ENCODE measurements at regions not wholly inside any gene's neighbourhood (a gene's known extent, or its start where the extent isn't known, plus 50 kb on each side); places are given as distances from the start of the nearest gene placed in this dataset.

- DNase-seq (ENCODE audit: low read depth), result no peak
- no peaks in the 10 kb centered on the region for H3K27me3 ChIP-seq (ENCODE audit: control insufficient read depth, insufficient read depth, low read length)
- POLR2A ChIA-PET, result no interaction called here
- no peak overlapping the region for H3K4me3 ChIP-seq (ENCODE audit: low read depth, low read length)
- TF ChIP-seq CTCF (IDR thresholded peaks at IDR 0.05; ENCODE audit: insufficient read depth, low read depth, low read length), result no peak
- CTCF ChIA-PET, result no interaction called here
- H3K36me3 ChIP-seq (ENCODE audit: control insufficient read depth, insufficient read depth, low read length), result no peaks in the 10 kb centered on the region
These were observed 1100.3 kb downstream of the BCL11B start for GRCh38 chr14:98171654-98172053.

- ChIA-PET CTCF (no interaction called here), POLR2A (no interaction called here)
- no peak overlapping the region for H3K4me3 ChIP-seq (ENCODE audit: low read depth, low read length)
- H3K36me3 ChIP-seq (ENCODE audit: control insufficient read depth, insufficient read depth, low read length), result no peaks in the 10 kb centered on the region
- no peak for DNase-seq (ENCODE audit: low read depth)
- no peak for TF ChIP-seq CTCF (IDR thresholded peaks at IDR 0.05; ENCODE audit: insufficient read depth, low read depth, low read length)
- H3K27me3 ChIP-seq (ENCODE audit: control insufficient read depth, insufficient read depth, low read length), result no peaks in the 10 kb centered on the region
These were observed 1099.7 kb downstream of the BCL11B start for GRCh38 chr14:98172243-98172778.

GRCh38 chr14:98173305-98173704 is 1098.7 kb downstream of the BCL11B start:
- no peaks in the 10 kb centered on the region for H3K36me3 ChIP-seq (ENCODE audit: control insufficient read depth, insufficient read depth, low read length)
- no peak for TF ChIP-seq CTCF (IDR thresholded peaks at IDR 0.05; ENCODE audit: insufficient read depth, low read depth, low read length)
- H3K4me3 ChIP-seq (ENCODE audit: low read depth, low read length), result no peak overlapping the region
- ChIA-PET POLR2A (no interaction called here), CTCF (interaction anchor here (0.6 kb wide), 1 partner anchor 1096 kb away, joined by 3 read pairs; no protein-coding TSS in a partner anchor)
- H3K27me3 ChIP-seq (ENCODE audit: control insufficient read depth, insufficient read depth, low read length), result no peaks in the 10 kb centered on the region
- DNase-seq (ENCODE audit: low read depth), result no peak

GRCh38 chr14:98174041-98174440 is 1098.0 kb downstream of the BCL11B start:
- H3K27me3 ChIP-seq (ENCODE audit: control insufficient read depth, insufficient read depth, low read length), result no peaks in the 10 kb centered on the region
- no peak for TF ChIP-seq CTCF (IDR thresholded peaks at IDR 0.05; ENCODE audit: insufficient read depth, low read depth, low read length)
- POLR2A ChIA-PET, result no interaction called here
- H3K4me3 ChIP-seq (ENCODE audit: low read depth, low read length), result no peak overlapping the region
- H3K36me3 ChIP-seq (ENCODE audit: control insufficient read depth, insufficient read depth, low read length), result no peaks in the 10 kb centered on the region
- CTCF ChIA-PET, result interaction anchor here (0.6 kb wide), 1 partner anchor 1095 kb away, joined by 3 read pairs; no protein-coding TSS in a partner anchor
- DNase-seq (ENCODE audit: low read depth), result no peak

GRCh38 chr14:98175436-98175835 is 1096.6 kb downstream of the BCL11B start:
- no peaks in the 10 kb centered on the region for H3K36me3 ChIP-seq (ENCODE audit: control insufficient read depth, insufficient read depth, low read length)
- ChIA-PET CTCF (no interaction called here), POLR2A (no interaction called here)
- TF ChIP-seq CTCF (IDR thresholded peaks at IDR 0.05; ENCODE audit: insufficient read depth, low read depth, low read length), result no peak
- no peaks in the 10 kb centered on the region for H3K27me3 ChIP-seq (ENCODE audit: control insufficient read depth, insufficient read depth, low read length)
- no peak overlapping the region for H3K4me3 ChIP-seq (ENCODE audit: low read depth, low read length)
- no peak for DNase-seq (ENCODE audit: low read depth)
